IMR-90 (cell line): ENCODE measurements at regions not wholly inside any gene's neighbourhood (a gene's known extent, or its start where the extent isn't known, plus 50 kb on each side); places are given as distances from the start of the nearest gene placed in this dataset.

Experiments used
- ATAC-seq: fragments of 200-7000 bp; cut with Tn5 transposase; 2 replicates; pipeline ENCODE4 v1.9.1; 2020; ENCODE audit warnings: low read depth, mild to moderate bottlenecking, moderate library complexity
- BruUV-seq: library from RNA; stranded (reverse); fragments of 400-500 nt; replicated peaks from 2 replicates; lab custom pipeline; 2021; lab: Mats Ljungman, UMichigan
- CTCF ChIA-PET: fragments of 300-600 bp; formaldehyde crosslinking; extraction: SDS; loops from one replicate; lab custom pipeline; 2021; ENCODE audit warnings: antibody characterized with exemption; lab: Yijun Ruan, JAX
- POLR2A ChIA-PET: fragments of 300-600 bp; sonication (Branson Sonifier 250); formaldehyde crosslinking; loops from one replicate; lab custom pipeline; 2022; ENCODE audit warnings: antibody characterized with exemption; ENCODE audit not compliant: unreplicated experiment; lab: Charles Lee
- DNase-seq: peaks from one replicate; pipeline ENCODE4 v3.0.0; 2013
- H2AFZ ChIP-seq: replicated peaks from 2 replicates; pipeline ENCODE3; 2013; ENCODE audit warnings: low read length, mild to moderate bottlenecking; ENCODE audit not compliant: poor library complexity
- H2AK5ac ChIP-seq: 2 replicates; pipeline ENCODE4 v1.6.1; 2013; ENCODE audit warnings: low read depth, low read length, inconsistent platforms
- H2AK9ac ChIP-seq: replicated peaks from 2 replicates; pipeline ENCODE3; 2013; ENCODE audit warnings: mild to moderate bottlenecking, low read depth, low read length, moderate library complexity; ENCODE audit not compliant: poor library complexity
- H2BK120ac ChIP-seq: 2 replicates; pipeline ENCODE4 v1.6.1; 2013; ENCODE audit warnings: low read depth, low read length, inconsistent platforms
- H2BK15ac ChIP-seq: 3 replicates; pipeline ENCODE4 v1.6.1; 2013; ENCODE audit warnings: low read depth, low read length, inconsistent platforms
- H2BK20ac ChIP-seq: 2 replicates; pipeline ENCODE4 v1.6.1; 2013; ENCODE audit warnings: low read depth, mild to moderate bottlenecking, inconsistent platforms, low read length, moderate library complexity
- H2BK5ac ChIP-seq: 2 replicates; pipeline ENCODE4 v1.6.1; 2013; ENCODE audit warnings: mild to moderate bottlenecking, low read depth, low read length, inconsistent platforms; ENCODE audit not compliant: poor library complexity, severe bottlenecking
- H3K14ac ChIP-seq: replicated peaks from 2 replicates; pipeline ENCODE4 v1.6.1; 2013; ENCODE audit warnings: low read depth, low read length, inconsistent platforms
- H3K18ac ChIP-seq: 2 replicates; pipeline ENCODE4 v1.6.1; 2013; ENCODE audit warnings: low read depth, low read length, control low read depth
- H3K23ac ChIP-seq: 2 replicates; pipeline ENCODE4 v1.6.1; 2013; ENCODE audit warnings: low read depth, low read length, inconsistent platforms
- H3K27ac ChIP-seq: 2 replicates; pipeline ENCODE4 v1.5.1; 2013; ENCODE audit warnings: mild to moderate bottlenecking, control low read depth, low read length; ENCODE audit not compliant: insufficient read depth
- H3K27me3 ChIP-seq: 2 replicates; pipeline ENCODE4 v1.6.1; 2013; ENCODE audit warnings: low read length; ENCODE audit not compliant: control insufficient read depth, insufficient read depth
- H3K36me3 ChIP-seq: 2 replicates; pipeline ENCODE4 v1.6.1; 2013; ENCODE audit warnings: low read length, mixed read lengths; ENCODE audit not compliant: control insufficient read depth, insufficient read depth
- H3K4ac ChIP-seq: 2 replicates; pipeline ENCODE4 v1.6.1; 2013; ENCODE audit warnings: low read depth, low read length, inconsistent platforms
- H3K4me1 ChIP-seq: 2 replicates; pipeline ENCODE4 v1.6.1; 2013; ENCODE audit warnings: low read length, mixed read lengths; ENCODE audit not compliant: control insufficient read depth, insufficient read depth
- H3K4me2 ChIP-seq: 2 replicates; pipeline ENCODE4 v1.6.1; 2013; ENCODE audit warnings: low read depth, mild to moderate bottlenecking, control low read depth, low read length, moderate library complexity
- H3K4me3 ChIP-seq: 2 replicates; pipeline ENCODE4 v1.5.1; 2013; ENCODE audit warnings: low read depth, mild to moderate bottlenecking, control low read depth, low read length, moderate library complexity; ENCODE audit not compliant: insufficient read depth
- H3K56ac ChIP-seq: 2 replicates; pipeline ENCODE4 v1.6.1; 2013; ENCODE audit warnings: low read length, inconsistent platforms; ENCODE audit not compliant: insufficient read depth; ENCODE audit errors: extremely low read depth
- H3K79me1 ChIP-seq, 2 experiments: 2 replicates each; pipeline ENCODE4 v1.6.1; 2013; ENCODE audit warnings: low read length in 2 of 2, inconsistent platforms in 1 of 2, low read depth in 1 of 2
- H3K9ac ChIP-seq: 2 replicates; pipeline ENCODE4 v1.6.1; 2013; ENCODE audit warnings: low read depth, low read length, control low read depth
- H3K9me1 ChIP-seq: 2 replicates; pipeline ENCODE4 v1.6.1; 2013; ENCODE audit warnings: low read length, inconsistent platforms; ENCODE audit not compliant: insufficient read depth
- H3K9me3 ChIP-seq: 2 replicates; pipeline ENCODE4 v1.6.1; 2013; ENCODE audit warnings: low read length; ENCODE audit not compliant: control insufficient read depth, insufficient read depth
- H4K20me1 ChIP-seq: 2 replicates; pipeline ENCODE4 v1.6.1; 2013; ENCODE audit warnings: low read length, inconsistent platforms; ENCODE audit not compliant: insufficient read depth
- H4K5ac ChIP-seq: 2 replicates; pipeline ENCODE4 v1.6.1; 2013; ENCODE audit warnings: mild to moderate bottlenecking, low read depth, low read length, control low read depth
- H4K8ac ChIP-seq, 2 experiments: 2 replicates each; pipeline ENCODE4 v1.6.1; 2013; ENCODE audit warnings: low read depth in 2 of 2, low read length in 2 of 2, control low read depth in 1 of 2, inconsistent platforms in 1 of 2
- H4K91ac ChIP-seq: 2 replicates; pipeline ENCODE4 v1.6.1; 2013; ENCODE audit warnings: low read depth, low read length, inconsistent platforms; ENCODE audit not compliant: insufficient read depth
- BHLHE40 ChIP-seq: fragments of 150-350 bp; IDR thresholded peaks from 2 replicates; pipeline ENCODE4 v1.6.1; 2016; ENCODE audit warnings: mild to moderate bottlenecking, low read depth, low read length
- CEBPB ChIP-seq: IDR thresholded peaks from 2 replicates; pipeline ENCODE4 v1.6.1; 2012; ENCODE audit warnings: low read depth, low read length, improper control_type of control experiment
- ELK1 ChIP-seq: fragments of 150-350 bp; IDR thresholded peaks from 2 replicates; pipeline ENCODE4 v1.6.1; 2016; ENCODE audit warnings: low read depth, mild to moderate bottlenecking, low read length, moderate library complexity, borderline replicate concordance
- FOS ChIP-seq: fragments of 150-350 bp; IDR thresholded peaks from 2 replicates; pipeline ENCODE4 v1.6.1; 2016; ENCODE audit warnings: low read depth, low read length
- MXI1 ChIP-seq: IDR thresholded peaks from 2 replicates; pipeline ENCODE4 v1.6.1; 2012; ENCODE audit warnings: low read depth, mild to moderate bottlenecking, low read length, moderate library complexity, borderline replicate concordance
- NFE2L2 ChIP-seq: fragments of 150-350 bp; IDR thresholded peaks from 2 replicates; pipeline ENCODE4 v1.6.1; 2016; ENCODE audit warnings: low read depth, mild to moderate bottlenecking, low read length
- RAD21 ChIP-seq: IDR thresholded peaks from 2 replicates; pipeline ENCODE4 v1.6.1; 2012; ENCODE audit warnings: low read length, improper control_type of control experiment
- RCOR1 ChIP-seq: IDR thresholded peaks from 2 replicates; pipeline ENCODE4 v1.6.1; 2012; ENCODE audit warnings: mild to moderate bottlenecking, low read length, improper control_type of control experiment; ENCODE audit not compliant: insufficient replicate concordance
- dilution Hi-C: fragments of 300-500 bp; cut with HindIII; formaldehyde crosslinking; loops from one replicate; pipeline ENCODE4 v1.14.3; 2018; ENCODE audit warnings: low sequenced_read_pairs; ENCODE audit not compliant: unreplicated experiment
- in situ Hi-C: fragments of 300-500 bp; cut with MboI; formaldehyde crosslinking; loops from 3 replicates; pipeline ENCODE4 v1.14.3; 2019; ENCODE audit warnings: low sequenced_read_pairs, inconsistent platforms, mixed read lengths
- intact Hi-C: fragments of 100-400 bp; cut with micrococcal nuclease; formaldehyde crosslinking; loops from 2 replicates; pipeline ENCODE4 v1.10.0; 2022
- TF ChIP-seq, protein P1 (sequence below): fragments of 150-350 bp; IDR thresholded peaks from 2 replicates; pipeline ENCODE4 v1.6.1; 2017; ENCODE audit warnings: mild to moderate bottlenecking, antibody characterized with exemption, low read length, low read depth
- TF ChIP-seq, protein P2 (sequence below): conservative IDR thresholded peaks from 2 replicates; pipeline ENCODE4 v1.5.1; 2012; ENCODE audit warnings: mild to moderate bottlenecking, low read depth, low read length, improper control_type of control experiment

- POLR2A ChIA-PET, result no interaction called here
- Histone ChIP-seq H2BK15ac (no peak overlapping the region), H3K56ac (no peak overlapping the region), H3K79me1 (no peaks in the 10 kb centered on the region), H3K36me3 (no peaks in the 10 kb centered on the region), H4K5ac (no peak overlapping the region), H3K14ac (no peak overlapping the region), H3K4me2 (no peak overlapping the region), H3K4ac (no peak overlapping the region), H4K20me1 (no peaks in the 10 kb centered on the region), H4K91ac (no peak overlapping the region), H2BK5ac (no peak overlapping the region), H3K27me3 (peaks cover 12% of the 10 kb centered on the region), H3K9me1 (no peaks in the 10 kb centered on the region), H3K4me1 (no peaks in the 10 kb centered on the region), H2AFZ (no peak overlapping the region), H2AK9ac (no peak overlapping the region), H3K9me3 (peaks cover 2% of the 10 kb centered on the region; the same call in 1 of the 2 replicates), H3K9ac (no peak overlapping the region), H4K8ac (no peak overlapping the region), H3K23ac (no peak overlapping the region), H3K4me3 (no peak overlapping the region), H2BK120ac (no peak overlapping the region), H3K18ac (no peak overlapping the region), H3K27ac (no peak overlapping the region), H2BK20ac (no peak overlapping the region), H2AK5ac (no peak overlapping the region)
- TF ChIP-seq FOS (no peak), MXI1 (no peak), RAD21 (no peak), BHLHE40 (no peak), ELK1 (no peak), CEBPB (no peak), NFE2L2 (no peak), RCOR1 (no peak)
- TF ChIP-seq, protein P1, sequence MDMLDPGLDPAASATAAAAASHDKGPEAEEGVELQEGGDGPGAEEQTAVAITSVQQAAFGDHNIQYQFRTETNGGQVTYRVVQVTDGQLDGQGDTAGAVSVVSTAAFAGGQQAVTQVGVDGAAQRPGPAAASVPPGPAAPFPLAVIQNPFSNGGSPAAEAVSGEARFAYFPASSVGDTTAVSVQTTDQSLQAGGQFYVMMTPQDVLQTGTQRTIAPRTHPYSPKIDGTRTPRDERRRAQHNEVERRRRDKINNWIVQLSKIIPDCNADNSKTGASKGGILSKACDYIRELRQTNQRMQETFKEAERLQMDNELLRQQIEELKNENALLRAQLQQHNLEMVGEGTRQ, result no peak
- TF ChIP-seq, protein P2, sequence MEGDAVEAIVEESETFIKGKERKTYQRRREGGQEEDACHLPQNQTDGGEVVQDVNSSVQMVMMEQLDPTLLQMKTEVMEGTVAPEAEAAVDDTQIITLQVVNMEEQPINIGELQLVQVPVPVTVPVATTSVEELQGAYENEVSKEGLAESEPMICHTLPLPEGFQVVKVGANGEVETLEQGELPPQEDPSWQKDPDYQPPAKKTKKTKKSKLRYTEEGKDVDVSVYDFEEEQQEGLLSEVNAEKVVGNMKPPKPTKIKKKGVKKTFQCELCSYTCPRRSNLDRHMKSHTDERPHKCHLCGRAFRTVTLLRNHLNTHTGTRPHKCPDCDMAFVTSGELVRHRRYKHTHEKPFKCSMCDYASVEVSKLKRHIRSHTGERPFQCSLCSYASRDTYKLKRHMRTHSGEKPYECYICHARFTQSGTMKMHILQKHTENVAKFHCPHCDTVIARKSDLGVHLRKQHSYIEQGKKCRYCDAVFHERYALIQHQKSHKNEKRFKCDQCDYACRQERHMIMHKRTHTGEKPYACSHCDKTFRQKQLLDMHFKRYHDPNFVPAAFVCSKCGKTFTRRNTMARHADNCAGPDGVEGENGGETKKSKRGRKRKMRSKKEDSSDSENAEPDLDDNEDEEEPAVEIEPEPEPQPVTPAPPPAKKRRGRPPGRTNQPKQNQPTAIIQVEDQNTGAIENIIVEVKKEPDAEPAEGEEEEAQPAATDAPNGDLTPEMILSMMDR, result no peak
- CTCF ChIA-PET, result interaction anchor here (2.1 kb wide), 1 partner anchor 8 kb away, joined by 10 read pairs; no protein-coding TSS in a partner anchor
- DNase-seq, result no peak
- dilution Hi-C loops, result no loop called here
- BruUV-seq, result no TSS peak
- intact Hi-C loops, result no loop called here
- no peak for ATAC-seq
- in situ Hi-C loops, result no loop called here
These were observed 98.4 kb downstream of the PTCSC3 start for GRCh38 chr14:36078080-36078479.
